Fibroblast of peridontal ligament (primary cell): ENCODE measurements at regions not wholly inside any gene's neighbourhood (a gene's known extent, or its start where the extent isn't known, plus 50 kb on each side); places are given as distances from the start of the nearest gene placed in this dataset.

Experiments used
- DNase-seq: peaks from one replicate; pipeline ENCODE4 v3.0.0-alpha.2; 2010; ENCODE audit errors: extremely low read depth

DNA sequence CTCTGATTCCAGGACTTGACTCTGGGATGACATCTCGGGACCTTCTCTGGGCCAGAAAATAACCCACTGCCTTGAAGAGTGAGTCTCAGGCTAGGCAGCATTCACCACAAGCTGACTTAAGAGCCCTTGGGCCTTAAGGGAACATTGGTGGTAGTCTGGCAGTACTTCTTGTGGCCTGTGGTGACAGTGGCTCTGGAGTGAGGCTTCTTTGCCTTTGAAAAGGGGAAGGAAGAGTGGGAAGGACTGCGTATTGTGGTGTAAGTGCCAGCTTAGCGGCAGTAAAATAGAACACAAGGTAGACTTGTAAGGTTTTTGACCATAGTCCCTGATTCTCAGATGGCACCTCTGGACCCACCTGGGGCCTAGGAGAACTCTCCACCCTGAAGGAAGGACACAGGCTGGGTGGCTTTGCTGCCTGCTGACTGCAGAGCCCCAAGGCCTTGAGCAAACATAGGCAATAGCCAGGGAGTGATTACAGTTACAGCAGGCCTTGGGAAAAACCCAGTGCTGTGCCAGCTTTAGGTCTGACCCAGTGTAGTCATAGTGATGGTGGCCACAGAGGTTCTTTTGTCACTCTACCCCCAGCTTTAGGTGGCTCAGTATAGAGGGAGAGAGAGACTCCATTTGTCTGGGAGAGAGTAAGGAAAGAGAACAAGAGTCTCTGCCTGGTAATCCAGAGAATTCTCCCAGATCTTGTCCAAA lies 483.9 kb downstream of the SH2D4B start:
- DNase-seq = no peak

DNA sequence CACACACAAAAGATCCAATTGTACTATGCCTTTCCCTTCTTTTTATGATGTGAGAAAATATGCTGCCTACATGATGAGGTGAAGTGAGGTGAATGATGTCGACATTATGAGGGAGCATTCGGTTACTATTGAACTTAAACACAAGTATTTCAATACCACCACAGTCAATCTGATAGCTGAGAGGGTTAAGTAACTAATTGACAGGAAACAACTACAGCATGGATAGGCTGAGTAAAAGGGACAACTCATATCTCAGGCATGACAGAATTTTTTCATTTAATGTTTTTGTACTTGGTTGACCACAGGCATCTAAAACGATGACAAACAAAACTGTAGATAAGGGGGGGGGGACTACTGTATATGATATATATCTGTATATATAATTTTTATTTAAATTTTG lies 488.9 kb downstream of the SH2D4B start:
- DNase-seq = no peak

DNA sequence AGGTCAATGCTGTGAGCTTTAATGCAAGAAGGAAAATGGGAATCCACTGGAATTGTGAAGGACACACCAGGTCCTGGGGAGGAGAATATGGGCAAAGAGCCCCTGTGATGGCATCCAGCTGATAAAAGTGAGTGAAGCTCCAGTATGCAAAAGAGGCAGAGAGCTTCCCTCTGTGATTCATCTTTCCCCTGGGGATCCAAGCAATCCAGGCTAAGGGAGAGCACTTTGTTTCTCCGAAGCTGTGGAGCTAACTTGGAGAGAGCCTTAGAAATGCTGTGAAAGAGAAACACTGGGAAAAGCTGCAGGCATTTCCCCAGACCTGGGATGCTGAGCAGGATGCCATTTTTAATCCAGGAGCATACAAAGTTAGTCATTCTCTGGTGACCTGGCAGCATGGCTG lies 489.5 kb downstream of the SH2D4B start:
- peak; percentile 0 for DNase-seq

DNA sequence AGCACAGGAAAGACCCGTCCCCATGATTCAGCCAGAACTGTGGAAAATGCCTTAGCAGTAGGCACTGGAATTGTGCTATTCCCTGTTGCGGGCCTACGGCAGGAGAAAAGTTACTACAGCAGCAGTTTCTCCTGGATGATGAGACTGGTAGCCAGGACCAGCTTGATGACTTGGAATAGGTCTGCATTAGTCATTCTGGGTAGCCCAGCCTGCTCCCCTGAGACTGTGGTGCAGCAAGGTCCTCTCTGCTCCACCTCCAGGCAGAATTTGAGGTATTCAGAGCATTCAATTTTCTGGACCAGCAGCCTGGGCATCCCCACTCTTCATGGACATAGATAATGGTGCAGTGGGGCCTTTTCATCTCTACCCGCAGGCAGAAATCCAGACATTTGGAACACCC lies 490.0 kb downstream of the SH2D4B start:
- DNase-seq = no peak

DNA sequence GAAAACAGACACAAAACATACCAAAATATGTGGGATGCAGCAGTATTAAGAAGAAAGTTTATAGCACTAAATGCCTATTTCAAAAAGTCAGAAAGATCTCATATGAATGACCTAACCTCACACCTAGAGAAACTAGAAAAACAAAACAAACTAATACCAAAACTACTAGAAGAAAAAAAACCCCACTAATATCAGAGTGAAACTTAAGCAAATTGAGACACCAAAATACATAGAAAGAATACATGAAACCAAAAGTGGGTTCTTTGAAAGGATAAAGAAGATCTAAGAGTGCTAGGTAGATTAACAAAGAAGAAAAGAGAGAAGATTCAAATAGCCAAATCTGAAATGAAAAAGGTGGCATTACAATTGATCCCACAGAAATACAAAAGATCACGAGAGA lies 494.1 kb downstream of the SH2D4B start:
- no peak for DNase-seq

DNA sequence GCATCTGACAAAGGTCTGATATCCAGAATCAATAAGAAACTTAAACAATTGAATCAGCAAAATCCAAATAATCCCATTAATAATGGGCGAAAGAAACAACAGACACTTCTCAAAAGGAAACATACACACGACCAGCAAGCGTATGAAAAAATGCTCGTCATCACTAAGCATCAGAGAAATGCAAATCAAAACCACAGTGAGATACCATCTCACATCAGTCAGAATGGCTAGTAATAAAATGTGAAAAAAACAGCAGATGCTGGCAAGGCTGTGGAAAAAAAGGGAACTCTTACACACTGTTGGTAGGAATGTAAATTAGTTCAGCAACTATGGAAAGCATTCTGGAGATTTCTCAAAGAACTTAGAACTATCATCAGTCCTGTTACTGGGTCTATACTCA lies 496.7 kb downstream of the SH2D4B start:
- DNase-seq = no peak

DNA sequence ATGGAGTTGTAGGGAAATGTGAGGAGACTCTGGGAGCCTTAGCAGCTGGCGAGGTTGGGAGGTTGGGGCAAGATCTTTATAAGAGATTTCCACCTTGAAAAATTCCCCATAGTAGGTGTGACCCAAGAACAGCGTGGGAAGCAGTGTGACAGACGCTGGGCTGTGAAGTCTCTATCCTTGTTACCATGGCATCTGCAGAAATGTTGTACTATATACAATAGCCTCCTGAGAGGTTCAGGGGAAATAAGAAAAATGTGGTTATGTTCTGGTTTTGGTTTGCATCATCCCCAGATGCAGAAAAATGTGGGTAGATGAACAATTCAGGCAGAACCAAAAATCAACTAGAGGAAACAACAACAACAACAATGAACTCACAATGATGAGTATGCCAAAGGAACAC lies 498.6 kb downstream of the SH2D4B start:
- DNase-seq = no peak

DNA sequence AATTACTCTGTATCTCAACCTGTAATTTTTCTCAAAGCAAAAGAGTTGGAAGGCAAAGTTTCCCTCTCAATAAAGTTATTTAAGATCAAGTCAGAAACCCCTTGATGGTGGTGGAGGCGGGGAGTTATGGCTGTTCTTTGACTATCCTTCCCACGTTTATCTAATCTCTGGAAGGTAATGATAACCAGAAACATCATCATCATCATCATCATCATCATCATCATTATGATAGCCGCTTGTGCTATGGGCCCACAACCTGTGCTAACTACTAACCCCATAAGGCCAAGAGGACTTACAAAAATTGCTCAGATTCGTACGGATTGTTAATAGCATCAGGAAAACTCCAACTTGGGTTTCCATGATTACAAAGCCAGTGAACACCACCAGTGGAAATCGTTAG lies 502.3 kb downstream of the SH2D4B start:
- DNase-seq = no peak

DNA sequence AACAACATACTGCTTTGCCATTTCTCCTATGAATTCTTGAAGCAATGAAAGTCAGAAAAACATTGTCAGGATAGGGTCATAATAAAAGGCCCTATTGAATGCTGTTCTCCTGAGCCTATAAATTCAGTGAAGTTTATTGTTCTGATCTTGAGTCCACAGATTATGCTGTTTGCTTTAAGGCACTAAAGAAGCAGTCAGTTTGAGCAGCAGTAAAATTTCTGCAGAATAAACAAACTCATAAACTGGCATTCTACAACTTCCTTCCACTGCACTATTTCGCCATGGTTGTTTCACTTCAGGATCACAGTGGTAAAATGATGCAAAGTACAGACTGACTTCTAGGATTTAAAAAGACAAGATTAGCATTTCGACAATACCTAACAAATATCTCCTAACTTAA lies 503.2 kb downstream of the SH2D4B start:
- no peak for DNase-seq

DNA sequence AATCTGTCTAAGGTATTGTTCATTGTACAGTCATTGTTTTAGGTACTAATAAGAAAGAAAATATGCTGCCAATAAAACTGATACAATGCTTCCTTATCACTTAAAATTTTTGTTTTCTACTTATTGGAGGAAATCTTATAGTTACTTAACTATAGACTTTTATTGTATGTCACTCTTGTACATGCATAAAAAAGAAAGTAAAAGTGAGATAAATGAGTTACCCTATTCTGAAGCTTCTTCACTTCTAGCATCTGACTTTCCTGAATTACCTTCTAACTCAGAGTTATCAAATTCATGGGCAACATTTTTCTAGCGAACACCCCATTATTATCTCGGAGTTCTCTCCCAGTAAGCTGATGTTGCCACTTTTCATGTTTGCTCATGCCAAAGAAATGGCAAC lies 504.9 kb downstream of the SH2D4B start:
- no peak for DNase-seq

DNA sequence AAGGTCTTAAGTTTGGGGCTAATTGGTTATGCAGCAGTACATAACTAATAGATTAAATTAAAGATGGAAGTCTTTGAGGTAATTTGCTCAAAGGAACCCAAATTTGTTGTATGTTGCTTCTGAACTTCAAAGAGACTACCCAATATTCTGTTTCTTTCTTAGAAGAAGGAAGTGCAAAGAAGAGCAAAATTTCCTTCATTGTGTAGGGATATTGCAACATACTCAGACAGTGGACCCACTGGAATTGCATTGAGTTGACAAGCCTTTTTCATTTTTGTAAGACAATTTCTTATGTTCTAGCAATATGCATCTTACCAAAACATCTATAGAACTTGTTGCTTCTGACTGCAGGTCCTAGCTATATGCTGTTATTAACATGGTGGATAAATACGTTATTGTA lies 527.8 kb downstream of the SH2D4B start:
- no peak for DNase-seq

DNA sequence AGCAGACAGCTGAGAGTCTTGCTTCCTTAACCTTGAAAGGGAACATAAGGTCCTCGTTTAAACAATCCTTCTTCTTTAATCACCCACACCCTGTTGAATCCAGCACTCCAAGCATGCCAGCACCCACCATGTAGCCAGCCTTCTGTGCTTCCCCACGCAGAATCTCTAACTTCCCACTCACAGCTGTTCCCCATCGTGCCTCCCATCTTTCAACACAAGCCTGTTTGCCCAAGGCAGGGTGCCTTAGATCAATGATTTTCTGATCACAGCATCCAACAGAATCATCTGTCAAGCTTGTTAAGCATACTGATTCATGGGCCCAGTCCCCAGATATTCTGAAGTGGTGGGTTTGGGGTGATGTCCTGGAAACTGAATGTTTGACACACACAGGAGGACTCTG lies 530.8 kb downstream of the SH2D4B start:
- no peak for DNase-seq

DNA sequence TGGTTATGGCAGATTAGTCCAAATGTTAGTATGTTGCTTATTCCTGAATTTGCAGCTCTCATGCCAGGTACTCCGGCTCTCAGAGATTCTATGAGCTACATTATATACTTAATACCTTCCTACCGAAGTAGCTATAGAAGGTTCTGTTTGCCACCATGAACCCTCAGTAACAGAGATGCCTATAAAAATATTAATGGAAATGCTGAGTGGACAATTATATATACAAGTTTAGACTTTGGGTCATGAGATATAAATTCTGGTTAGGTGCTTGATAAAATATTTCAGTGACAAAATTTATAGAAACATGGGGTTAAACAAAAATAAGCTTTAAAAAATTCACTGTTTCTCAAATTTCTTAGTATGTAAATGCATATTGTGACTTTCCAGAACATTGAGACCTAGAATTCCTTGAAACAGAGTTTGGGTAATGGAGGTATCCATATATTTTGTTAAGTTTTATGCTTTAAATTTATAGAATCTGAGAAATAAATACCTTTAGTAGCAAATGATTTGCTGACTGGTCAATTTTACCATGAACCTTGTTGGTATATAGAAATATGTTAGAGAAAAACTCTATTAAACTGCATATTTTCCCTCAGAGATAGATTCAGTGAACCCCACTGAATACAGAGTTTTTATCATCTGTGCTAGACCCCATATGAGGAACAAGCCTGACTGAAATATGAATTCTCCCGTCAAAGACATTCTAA lies 533.5 kb downstream of the SH2D4B start:
- no peak for DNase-seq

DNA sequence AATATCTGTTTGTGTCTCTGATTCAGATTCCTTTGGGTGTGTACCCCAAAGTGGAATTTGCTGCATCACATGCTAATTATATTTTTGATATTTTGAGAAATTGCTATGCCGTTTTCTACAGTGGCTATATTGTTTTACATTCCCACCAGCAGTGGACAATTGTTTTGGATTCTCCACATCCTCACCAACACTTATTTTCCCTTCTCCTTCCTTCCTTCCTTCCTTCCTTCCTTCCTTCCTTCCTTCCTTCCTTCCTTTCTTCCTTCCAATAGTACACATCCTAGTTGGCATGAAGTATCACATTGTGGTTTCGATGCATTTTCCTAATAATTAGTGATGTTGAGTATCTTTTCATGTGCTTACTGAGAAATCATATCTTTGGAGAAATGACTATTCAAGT lies 535.5 kb downstream of the SH2D4B start:
- DNase-seq = no peak

DNA sequence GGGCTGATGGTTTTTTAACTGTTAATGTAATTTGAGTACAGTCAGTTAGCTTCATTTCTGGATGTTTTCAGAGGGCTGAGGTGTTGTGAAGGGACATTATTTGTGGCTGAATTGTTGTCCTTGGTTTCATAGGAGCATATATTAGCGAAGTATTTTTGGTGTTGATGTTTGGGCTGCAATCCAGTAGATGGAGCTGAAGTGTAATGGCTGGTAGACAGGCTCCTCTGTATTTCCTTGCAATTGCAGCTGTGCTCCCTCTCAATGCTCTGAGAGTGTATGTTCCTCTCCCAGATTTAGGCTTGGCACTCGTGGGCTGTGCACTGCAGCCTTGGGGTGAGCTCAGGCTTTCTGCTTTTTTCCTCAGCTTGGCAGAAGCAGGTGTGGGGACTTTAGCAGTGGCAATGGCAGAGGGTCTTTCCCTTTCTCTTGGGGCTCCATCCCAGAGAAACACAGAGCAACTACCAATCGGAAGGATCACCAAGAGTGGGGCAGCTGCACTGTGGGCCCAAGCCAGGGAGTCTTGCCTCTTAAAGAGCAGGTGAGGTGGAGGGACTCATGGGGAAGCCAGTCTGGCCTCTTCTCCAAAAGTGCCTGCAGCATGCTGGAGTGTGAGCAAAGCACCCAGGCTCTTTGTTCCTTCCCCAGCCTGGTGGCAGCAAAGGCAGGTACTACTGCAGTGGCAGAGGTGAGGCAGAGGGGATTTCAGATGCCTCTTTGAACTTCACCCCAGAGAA lies 544.4 kb downstream of the SH2D4B start:
- DNase-seq = no peak

DNA sequence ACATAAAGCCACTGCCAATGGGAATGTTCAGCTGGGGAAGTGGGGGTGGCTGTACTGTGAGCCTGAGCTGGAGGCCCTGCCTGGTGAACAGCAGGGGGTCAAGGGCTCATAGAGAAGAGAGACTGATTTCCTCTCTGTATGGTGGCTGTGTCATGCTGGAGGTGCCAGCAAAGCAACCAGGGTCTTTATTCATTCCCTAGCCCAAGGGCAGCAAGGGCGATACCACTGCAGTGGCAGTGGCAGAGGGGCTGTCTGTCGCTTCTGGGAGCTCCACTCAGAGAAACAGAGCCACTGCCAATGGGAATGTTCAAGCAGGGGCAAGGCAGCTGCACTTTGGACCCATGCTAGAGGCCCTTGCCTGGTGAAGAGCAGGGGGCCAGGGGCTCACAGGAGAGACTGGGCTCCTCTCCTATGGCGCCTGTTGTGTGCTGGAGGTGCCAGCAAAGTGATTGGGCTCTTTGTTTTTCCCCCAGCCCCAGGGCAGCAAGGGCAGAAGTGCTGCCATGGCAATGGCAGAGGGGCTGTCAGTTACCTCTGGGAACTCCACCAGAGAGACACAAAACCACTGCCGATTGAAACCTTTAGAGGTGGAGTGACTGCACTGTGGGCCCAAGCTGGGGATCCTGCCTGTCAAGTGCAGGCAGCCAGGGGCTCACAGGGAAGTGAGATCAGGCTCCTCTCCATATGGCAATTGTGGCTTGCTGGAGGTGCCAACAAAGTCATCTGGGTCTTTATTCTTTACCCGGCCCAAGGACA lies 545.1 kb downstream of the SH2D4B start:
- no peak for DNase-seq

DNA sequence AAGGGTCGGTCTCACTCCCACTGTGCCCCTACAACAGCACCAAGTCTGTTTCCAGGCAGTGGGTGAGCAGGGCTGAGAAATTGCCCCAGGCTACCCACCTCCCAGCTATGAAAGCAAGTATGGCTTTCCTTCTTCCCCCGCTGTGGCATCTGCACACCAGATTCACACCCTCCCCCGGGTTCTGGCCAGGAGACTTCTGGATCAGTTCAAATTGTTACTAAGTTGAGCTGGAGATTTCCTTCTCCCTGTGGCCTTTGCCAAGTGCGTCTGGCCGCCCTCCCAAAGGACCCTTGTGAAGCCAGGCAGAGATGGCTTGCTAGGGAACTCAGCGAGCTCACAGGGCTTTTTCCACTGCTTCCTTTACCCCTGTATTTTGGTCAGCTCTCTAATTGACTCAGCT lies 555.4 kb downstream of the SH2D4B start:
- DNase-seq = no peak

DNA sequence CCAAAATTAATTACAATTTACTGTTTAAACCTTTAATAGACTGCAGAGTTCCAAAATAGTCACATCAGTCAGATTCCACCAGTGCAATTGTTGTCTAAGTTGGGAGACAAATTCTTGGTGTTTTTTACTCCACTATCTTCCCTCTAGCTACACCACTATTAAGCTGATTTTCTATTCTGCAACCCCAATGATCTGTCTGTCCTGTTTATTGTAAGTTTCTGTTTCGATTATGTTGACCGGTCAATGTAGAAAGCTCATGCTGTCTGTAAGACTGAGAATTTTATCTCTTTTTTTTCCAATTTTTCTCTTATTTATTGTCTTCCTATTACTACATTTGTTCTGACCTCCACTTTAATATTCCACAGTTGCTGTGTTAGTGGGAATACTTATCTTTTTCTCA lies 557.5 kb downstream of the SH2D4B start:
- DNase-seq = no peak

DNA sequence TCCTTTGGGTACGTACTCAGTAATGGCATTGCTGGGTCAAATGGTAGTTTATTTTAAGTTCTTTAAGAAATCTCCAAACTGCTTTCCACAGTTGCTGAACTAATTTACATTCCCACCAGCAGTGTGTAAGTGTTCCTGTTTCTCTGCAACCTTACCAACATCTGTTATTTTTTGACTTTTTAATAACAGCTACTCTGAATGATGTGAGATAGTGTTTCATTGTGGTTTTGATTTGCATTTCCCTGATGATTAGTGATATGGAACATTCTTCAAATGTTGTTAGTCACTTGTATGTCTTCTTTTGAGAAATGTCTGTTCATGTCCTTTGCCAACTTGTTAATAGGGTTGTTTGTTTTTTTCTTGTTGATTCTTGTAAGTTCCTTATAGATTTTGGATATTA lies 558.9 kb downstream of the SH2D4B start:
- no peak for DNase-seq

DNA sequence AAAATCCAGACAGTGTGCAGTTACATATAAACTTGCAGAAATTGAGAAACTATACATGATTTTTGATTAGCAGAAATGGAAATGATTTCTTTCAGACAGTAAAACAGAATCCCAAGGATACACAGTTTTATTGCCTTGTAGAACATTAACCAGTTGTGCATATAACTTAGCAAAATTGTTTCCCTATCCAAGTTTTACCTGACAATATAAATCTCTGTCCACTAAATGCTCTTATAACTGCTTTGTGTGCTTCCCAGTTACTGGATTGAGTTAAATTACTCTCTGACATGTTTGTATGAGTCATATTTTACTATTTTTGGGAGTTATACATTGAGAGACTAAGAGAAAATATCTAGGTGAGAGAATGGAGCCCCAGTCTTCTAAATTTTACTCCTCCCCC lies 563.4 kb downstream of the SH2D4B start:
- DNase-seq = no peak

DNA sequence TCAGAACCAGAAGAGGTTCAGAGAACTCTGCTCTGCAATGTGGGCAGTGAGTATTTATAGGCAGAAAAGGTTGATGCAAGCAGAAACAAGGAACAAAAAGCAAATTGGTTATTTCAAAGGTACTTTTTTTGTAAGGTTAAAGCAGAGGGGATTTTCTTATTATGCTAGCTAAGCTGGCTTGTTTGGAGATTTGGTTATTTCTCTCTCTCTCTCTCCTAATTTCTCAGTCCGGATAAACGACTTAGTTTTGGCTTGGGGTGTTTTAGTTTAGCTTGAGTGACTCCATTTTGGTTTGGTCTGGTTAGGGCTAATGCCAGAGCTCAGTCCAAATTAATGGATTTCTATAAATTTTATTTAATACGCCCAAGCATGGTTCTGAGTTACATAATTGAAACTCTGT lies 566.8 kb downstream of the SH2D4B start:
- no peak for DNase-seq

DNA sequence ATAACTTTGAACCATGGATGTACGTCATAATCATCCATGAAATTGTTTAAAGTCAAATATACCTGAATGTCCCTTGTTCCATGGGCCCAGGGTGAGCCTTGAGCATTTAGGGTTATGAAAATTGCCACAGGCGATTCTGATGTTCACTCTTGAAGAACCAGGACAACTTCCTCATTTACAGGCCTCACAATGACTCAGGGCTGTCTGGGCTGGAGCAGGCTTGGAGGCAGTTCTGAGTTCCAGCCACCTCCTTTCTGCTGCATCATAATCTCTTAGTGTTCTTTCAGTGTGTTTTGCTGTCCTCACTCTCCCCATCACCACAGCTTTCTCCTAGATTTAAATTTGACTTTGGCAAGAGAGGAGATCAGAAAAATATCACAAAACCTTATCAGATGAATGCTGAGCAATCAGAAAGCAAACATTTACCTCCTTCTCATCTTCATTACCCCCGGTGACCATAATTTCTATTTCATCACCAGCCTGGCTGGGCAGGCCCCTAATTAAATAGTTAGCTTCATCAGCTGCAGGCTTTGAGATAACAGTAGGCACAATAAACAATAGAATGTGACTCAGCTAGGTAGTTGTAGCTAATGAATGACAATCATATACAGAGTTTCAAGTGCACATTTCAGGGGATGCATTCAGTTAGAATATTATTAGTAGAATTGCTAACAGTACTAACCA lies 571.0 kb downstream of the SH2D4B start:
- DNase-seq = no peak
